PFSK-1 (cell line): ENCODE measurements at regions not wholly inside any gene's neighbourhood (a gene's known extent, or its start where the extent isn't known, plus 50 kb on each side); places are given as distances from the start of the nearest gene placed in this dataset.

Experiments used
- POLR2AphosphoS5 ChIP-seq: IDR thresholded peaks from 2 replicates; pipeline ENCODE4 v1.6.1; 2012; ENCODE audit warnings: low read depth, mild to moderate bottlenecking, control low read depth, low read length, moderate library complexity
- TAF1 ChIP-seq: IDR thresholded peaks from 2 replicates; pipeline ENCODE4 v1.6.1; 2012; ENCODE audit warnings: low read length, control low read depth, borderline replicate concordance; ENCODE audit not compliant: insufficient read depth

DNA sequence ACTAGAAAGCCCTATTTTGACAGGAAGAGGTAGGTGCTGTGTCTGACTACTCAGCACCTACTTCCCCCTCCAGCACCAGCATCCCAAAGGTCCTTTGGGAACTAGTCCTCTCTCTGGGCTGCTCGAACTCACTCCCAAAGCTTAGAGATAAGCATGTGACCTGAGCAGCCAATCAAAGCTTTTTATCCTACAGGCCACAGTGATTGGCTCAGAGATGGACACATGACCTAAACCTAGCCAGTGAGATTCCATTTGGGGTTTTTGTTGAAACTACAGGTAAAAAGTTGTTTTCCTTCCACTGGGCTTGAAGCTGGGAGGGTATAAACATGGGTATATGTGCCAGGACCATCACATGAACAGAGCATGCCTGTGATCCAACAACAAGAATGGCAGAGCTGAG, 186.5 kb upstream of the PPP2R3A start:
- TF ChIP-seq TAF1 (no peak), POLR2AphosphoS5 (no peak)
